ENCODE measurements at regions not wholly inside any gene's neighbourhood (a gene's known extent, or its start where the extent isn't known, plus 50 kb on each side); places are given as distances from the start of the nearest gene placed in this dataset.

GRCh38 chrX:31007321-31007720 is 64.5 kb downstream of the FTHL17 start:
- TF ChIP-seq CEBPB (IDR thresholded peaks at IDR 0.05) (no peak), RAD21 (IDR thresholded peaks at IDR 0.05; ENCODE audit: low read depth) (no peak), YY1 (IDR thresholded peaks at IDR 0.05; ENCODE audit: low read depth) (no peak), FOXM1 (IDR thresholded peaks at IDR 0.05; ENCODE audit: borderline replicate concordance, low read depth) (no peak), MAX (IDR thresholded peaks at IDR 0.05) (no peak), TAF1 (IDR thresholded peaks at IDR 0.05; ENCODE audit: low read depth) (no peak), EP300 (IDR thresholded peaks at IDR 0.05; ENCODE audit: borderline replicate concordance) (no peak), USF1 (IDR thresholded peaks at IDR 0.05) (no peak), REST (IDR thresholded peaks at IDR 0.05; ENCODE audit: low read depth) (no peak), NFIC (IDR thresholded peaks at IDR 0.05) (no peak), CREB1 (IDR thresholded peaks at IDR 0.05; ENCODE audit: low read depth) (no peak), ZBTB7A (IDR thresholded peaks at IDR 0.05; ENCODE audit: low read depth) (no peak), TCF12 (IDR thresholded peaks at IDR 0.05; ENCODE audit: low read depth) (no peak), TEAD4 (IDR thresholded peaks at IDR 0.05) (no peak)
